H1 (cell line): ENCODE measurements at regions not wholly inside any gene's neighbourhood (a gene's known extent, or its start where the extent isn't known, plus 50 kb on each side); places are given as distances from the start of the nearest gene placed in this dataset.

Source experiments
- CTCF ChIP-seq, 3 experiments: IDR thresholded peaks; 1 replicate in 2 of 3; 2 replicates in 1 of 3; pipeline versions ENCODE4 v1.5.1 to v1.6.1; 2011; ENCODE audit warnings: low read length in 3 of 3, mild to moderate bottlenecking in 3 of 3, inconsistent platforms in 2 of 3, low read depth in 1 of 3, moderate library complexity in 1 of 3; ENCODE audit not compliant: insufficient read depth in 1 of 3; ENCODE audit errors: control extremely low read depth in 1 of 3
- EP300 ChIP-seq, 2 experiments: IDR thresholded peaks; 1 replicate in 1 of 2; 2 replicates in 1 of 2; pipeline ENCODE4 v1.6.1; 2011 to 2012; ENCODE audit warnings: low read depth in 2 of 2, low read length in 2 of 2, mild to moderate bottlenecking in 2 of 2, borderline replicate concordance in 1 of 2, inconsistent platforms in 1 of 2, moderate library complexity in 1 of 2
- EZH2 ChIP-seq: fragments of 200-600 bp; sonication (generic); IDR thresholded peaks from 2 replicates; pipeline ENCODE4 v1.7.1; 2012; ENCODE audit warnings: low read depth, mild to moderate bottlenecking, moderate library complexity, low read length, inconsistent platforms; ENCODE audit not compliant: severe bottlenecking

- TF ChIP-seq EP300 (IDR thresholded peaks at IDR 0.05; ENCODE audit: borderline replicate concordance in 1 of 2, low read depth in 2 of 2, low read length in 2 of 2) (no peak), CTCF (IDR thresholded peaks at IDR 0.05; ENCODE audit: control extremely low read depth in 1 of 3, insufficient read depth in 1 of 3, low read depth in 1 of 3, low read length in 3 of 3) (no peak), EZH2 (no peak)
Observed at GRCh38 chr16:80016731-80017326, 416.3 kb upstream of the MAF start.
